ENCODE measurements at regions not wholly inside any gene's neighbourhood (a gene's known extent, or its start where the extent isn't known, plus 50 kb on each side); places are given as distances from the start of the nearest gene placed in this dataset.

DNA sequence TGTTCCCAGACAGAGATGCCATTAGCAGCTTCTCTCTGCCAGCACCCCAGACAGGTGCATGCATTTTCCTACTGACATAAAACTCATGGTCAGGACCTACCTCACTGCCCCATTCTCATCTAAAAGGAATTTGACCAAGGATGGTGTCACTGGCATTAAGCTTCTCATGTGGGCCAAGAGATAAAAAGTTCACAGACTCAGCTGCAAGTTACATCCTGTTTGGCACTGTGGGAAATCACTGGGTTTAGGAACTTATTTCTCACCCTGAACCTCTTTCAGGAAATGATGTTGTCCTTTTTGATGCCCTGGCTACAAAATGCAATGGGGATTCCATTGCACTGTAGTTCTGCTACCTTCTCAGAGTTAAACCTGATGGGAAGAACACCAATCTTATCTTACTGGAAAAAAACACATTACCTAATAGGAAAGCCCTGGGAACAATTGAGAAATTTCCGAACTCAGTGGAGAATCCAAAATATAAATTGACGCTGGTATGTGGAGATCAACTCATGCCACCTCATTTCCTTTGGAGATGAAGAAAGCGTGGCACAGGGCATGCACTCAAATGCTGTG, 252.1 kb upstream of the COPS8 start:
- Histone ChIP-seq H3K4me1 (ENCODE audit: control insufficient read depth in 1 of 2, insufficient read depth in 2 of 2, low read depth in 1 of 2, low read length in 1 of 2) (no peaks in the 10 kb centered on the region), H3K9me2 (no peaks in the 10 kb centered on the region), H3K4me3 (ENCODE audit: low read depth in 2 of 2, low read length in 1 of 2) (no peak overlapping the region), H3K27ac (ENCODE audit: low read depth in 2 of 2, low read length in 1 of 2) (no peak overlapping the region), H3K36me3 (replicated peaks in 1 of 2; ENCODE audit: control insufficient read depth in 1 of 2, insufficient read depth in 2 of 2, low read length in 1 of 2) (no peaks in the 10 kb centered on the region), H3K27me3 (ENCODE audit: insufficient read depth) (peaks cover 7% of the 10 kb centered on the region; the same call in 1 of the 2 replicates), H4K20me1 (ENCODE audit: insufficient read depth) (no peaks in the 10 kb centered on the region), H3K9ac (no peak overlapping the region), H2AFZ (ENCODE audit: low read depth) (no peak overlapping the region), H3K4me2 (no peak overlapping the region), H3F3A (replicated peaks; ENCODE audit: insufficient read depth) (no peaks in the 10 kb centered on the region), H3K9me3 (no peaks in the 10 kb centered on the region), H3K79me2 (ENCODE audit: insufficient read depth) (no peaks in the 10 kb centered on the region)
- POLR2A ChIA-PET = no interaction called here
- DNase-seq = no peak
- WGBS (ENCODE audit: low lambda C conversion rate) = 22% methylated on average over 3 of the region's 3 CpGs
- TF ChIP-seq MXI1 (IDR thresholded peaks at IDR 0.05; ENCODE audit: low read depth, low read length) (no peak), FOSL2 (IDR thresholded peaks at IDR 0.05; ENCODE audit: borderline replicate concordance, low read depth) (no peak), GATA2 (CRISPR knock-in tag; IDR thresholded peaks at IDR 0.05) (no peak), TEAD4 (IDR thresholded peaks at IDR 0.05; ENCODE audit: borderline replicate concordance, insufficient read depth) (no peak), TAF1 (IDR thresholded peaks at IDR 0.05; ENCODE audit: borderline replicate concordance, low read depth, low read length) (no peak), NFIC (IDR thresholded peaks at IDR 0.05; ENCODE audit: borderline replicate concordance) (no peak)
- CTCF ChIA-PET = no interaction called here

DNA sequence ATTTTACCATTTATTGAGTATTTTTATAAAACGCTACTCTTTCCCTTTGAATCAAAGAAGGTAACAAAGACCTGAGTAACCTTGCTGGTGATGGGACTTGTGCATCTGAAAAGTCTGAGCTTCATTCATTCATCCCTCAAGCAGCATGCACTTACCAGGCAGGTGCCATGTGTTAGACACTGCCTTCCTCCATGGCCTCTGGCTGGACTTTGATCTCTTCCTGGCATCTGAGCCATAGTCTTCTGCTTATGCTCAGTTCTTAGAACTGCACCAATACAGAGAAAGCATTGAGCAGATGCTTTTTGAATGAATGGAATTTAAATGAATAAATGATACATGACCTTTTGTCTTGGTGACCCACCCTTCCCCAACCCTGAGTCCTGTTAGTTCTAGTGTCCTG, 251.4 kb upstream of the COPS8 start:
- ChIA-PET CTCF (no interaction called here), POLR2A (no interaction called here)
- Histone ChIP-seq H3F3A (replicated peaks; ENCODE audit: insufficient read depth) (no peaks in the 10 kb centered on the region), H3K4me3 (ENCODE audit: low read depth in 2 of 2, low read length in 1 of 2) (no peak overlapping the region), H3K9ac (no peak overlapping the region), H3K27ac (ENCODE audit: low read depth in 2 of 2, low read length in 1 of 2) (no peak overlapping the region), H3K9me3 (no peaks in the 10 kb centered on the region), H3K79me2 (ENCODE audit: insufficient read depth) (no peaks in the 10 kb centered on the region), H3K36me3 (replicated peaks in 1 of 2; ENCODE audit: control insufficient read depth in 1 of 2, insufficient read depth in 2 of 2, low read length in 1 of 2) (no peaks in the 10 kb centered on the region), H2AFZ (ENCODE audit: low read depth) (no peak overlapping the region), H4K20me1 (ENCODE audit: insufficient read depth) (no peaks in the 10 kb centered on the region), H3K4me2 (no peak overlapping the region), H3K27me3 (ENCODE audit: insufficient read depth) (peaks cover 7% of the 10 kb centered on the region; the same call in 1 of the 2 replicates), H3K4me1 (ENCODE audit: control insufficient read depth in 1 of 2, insufficient read depth in 2 of 2, low read depth in 1 of 2, low read length in 1 of 2) (no peaks in the 10 kb centered on the region), H3K9me2 (no peaks in the 10 kb centered on the region)
- no peak for DNase-seq
- WGBS (ENCODE audit: low lambda C conversion rate) = 31% methylated on average over 1 of the region's 1 CpG
- no peak for TF ChIP-seq MXI1 (IDR thresholded peaks at IDR 0.05; ENCODE audit: low read depth, low read length)
- no peak for TF ChIP-seq RAD21 (IDR thresholded peaks at IDR 0.05; ENCODE audit: low read length)
- TF ChIP-seq YY1 (IDR thresholded peaks at IDR 0.05; ENCODE audit: low read depth) = no peak
- TF ChIP-seq GABPA (IDR thresholded peaks at IDR 0.05; ENCODE audit: low read depth) = no peak
- TF ChIP-seq TCF12 (IDR thresholded peaks at IDR 0.05) = no peak
- TF ChIP-seq FOXJ3 (CRISPR knock-in tag; IDR thresholded peaks at IDR 0.05) = no peak
- no peak for TF ChIP-seq SIN3A (IDR thresholded peaks at IDR 0.05; ENCODE audit: borderline replicate concordance, low read depth, low read length)
- TF ChIP-seq RCOR1 (IDR thresholded peaks at IDR 0.05; ENCODE audit: low read length) = no peak
- TF ChIP-seq, protein P1, sequence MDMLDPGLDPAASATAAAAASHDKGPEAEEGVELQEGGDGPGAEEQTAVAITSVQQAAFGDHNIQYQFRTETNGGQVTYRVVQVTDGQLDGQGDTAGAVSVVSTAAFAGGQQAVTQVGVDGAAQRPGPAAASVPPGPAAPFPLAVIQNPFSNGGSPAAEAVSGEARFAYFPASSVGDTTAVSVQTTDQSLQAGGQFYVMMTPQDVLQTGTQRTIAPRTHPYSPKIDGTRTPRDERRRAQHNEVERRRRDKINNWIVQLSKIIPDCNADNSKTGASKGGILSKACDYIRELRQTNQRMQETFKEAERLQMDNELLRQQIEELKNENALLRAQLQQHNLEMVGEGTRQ (IDR thresholded peaks at IDR 0.05; ENCODE audit: borderline replicate concordance, low read depth, low read length) = no peak
- TF ChIP-seq FOXM1 (IDR thresholded peaks at IDR 0.05; ENCODE audit: low read depth) = no peak
- TF ChIP-seq, protein P2, sequence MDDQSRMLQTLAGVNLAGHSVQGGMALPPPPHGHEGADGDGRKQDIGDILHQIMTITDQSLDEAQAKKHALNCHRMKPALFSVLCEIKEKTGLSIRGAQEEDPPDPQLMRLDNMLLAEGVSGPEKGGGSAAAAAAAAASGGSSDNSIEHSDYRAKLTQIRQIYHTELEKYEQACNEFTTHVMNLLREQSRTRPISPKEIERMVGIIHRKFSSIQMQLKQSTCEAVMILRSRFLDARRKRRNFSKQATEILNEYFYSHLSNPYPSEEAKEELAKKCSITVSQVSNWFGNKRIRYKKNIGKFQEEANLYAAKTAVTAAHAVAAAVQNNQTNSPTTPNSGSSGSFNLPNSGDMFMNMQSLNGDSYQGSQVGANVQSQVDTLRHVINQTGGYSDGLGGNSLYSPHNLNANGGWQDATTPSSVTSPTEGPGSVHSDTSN (IDR thresholded peaks at IDR 0.05) = no peak
- no peak for TF ChIP-seq EZH2phosphoT487 (IDR thresholded peaks at IDR 0.05; ENCODE audit: borderline replicate concordance, low read depth)
- no peak for TF ChIP-seq JUND (IDR thresholded peaks at IDR 0.05)
